Mononuclear cell (primary cell): ENCODE measurements at regions not wholly inside any gene's neighbourhood (a gene's known extent, or its start where the extent isn't known, plus 50 kb on each side); places are given as distances from the start of the nearest gene placed in this dataset.

ENCODE experiments used
- H3K27me3 ChIP-seq: 2 replicates; pipeline ENCODE4 v1.6.0; 2011; ENCODE audit warnings: low read length, control low read depth; ENCODE audit not compliant: insufficient read depth
- H3K4me1 ChIP-seq: 2 replicates; pipeline ENCODE4 v1.5.1; 2011; ENCODE audit warnings: mild to moderate bottlenecking, low read length, control low read depth; ENCODE audit not compliant: insufficient read depth
- H3K4me3 ChIP-seq: 2 replicates; pipeline ENCODE4 v1.5.1; 2011; ENCODE audit warnings: mild to moderate bottlenecking, low read length, moderate library complexity
- H3K9me3 ChIP-seq: 2 replicates; pipeline ENCODE4 v1.5.1; 2011; ENCODE audit warnings: low read depth, mild to moderate bottlenecking, control low read depth, low read length

DNA sequence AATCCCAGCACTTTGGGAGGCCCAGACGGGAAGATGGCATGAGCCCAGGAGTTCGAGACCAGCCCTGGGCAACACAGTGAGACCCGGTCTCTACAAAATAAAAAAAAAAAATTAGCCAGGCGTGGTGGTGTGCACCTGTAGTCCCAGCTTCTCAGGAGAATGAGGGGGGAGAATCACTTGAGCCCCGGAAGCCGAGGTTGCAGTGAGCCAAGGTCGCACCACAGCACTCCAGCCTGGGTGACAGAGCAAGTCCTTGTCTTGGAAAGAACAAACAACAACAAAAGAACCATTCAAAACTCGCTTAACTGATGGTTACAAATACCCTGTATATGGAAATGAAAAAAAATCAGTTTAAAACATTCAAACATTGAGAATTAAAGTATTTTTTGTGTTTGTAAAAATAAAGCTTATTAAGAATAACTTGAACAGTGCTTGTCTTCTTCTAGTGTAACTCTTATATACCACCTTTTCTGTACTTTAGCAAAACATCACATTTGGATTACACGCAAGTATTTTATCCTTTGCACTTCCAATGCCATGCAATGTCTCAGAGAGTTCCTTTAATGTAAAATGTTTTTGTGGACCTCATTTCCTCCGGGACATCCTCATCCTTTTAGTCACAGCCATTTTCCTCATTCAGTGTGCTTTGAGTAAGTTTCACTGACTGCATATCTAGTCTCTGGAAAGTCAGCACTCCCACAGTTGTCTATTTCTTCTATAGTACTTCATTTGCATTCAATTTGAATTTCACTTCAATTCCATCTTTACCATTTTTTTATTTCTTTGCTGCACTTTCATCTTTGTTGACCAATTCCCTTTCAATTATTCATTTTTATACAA lies 113.0 kb upstream of the GOLGA8J start:
- H3K27me3 ChIP-seq = peaks cover 54% of the 10 kb centered on the region
- H3K9me3 ChIP-seq = no peaks in the 10 kb centered on the region
- no peaks in the 10 kb centered on the region for H3K4me1 ChIP-seq
- H3K4me3 ChIP-seq = no peak overlapping the region

GRCh38 chr15:29968895-29969561 lies 113.7 kb upstream of the GOLGA8J start:
- Histone ChIP-seq H3K4me1 (no peaks in the 10 kb centered on the region), H3K4me3 (no peak overlapping the region), H3K9me3 (no peaks in the 10 kb centered on the region), H3K27me3 (peaks cover 58% of the 10 kb centered on the region)

DNA sequence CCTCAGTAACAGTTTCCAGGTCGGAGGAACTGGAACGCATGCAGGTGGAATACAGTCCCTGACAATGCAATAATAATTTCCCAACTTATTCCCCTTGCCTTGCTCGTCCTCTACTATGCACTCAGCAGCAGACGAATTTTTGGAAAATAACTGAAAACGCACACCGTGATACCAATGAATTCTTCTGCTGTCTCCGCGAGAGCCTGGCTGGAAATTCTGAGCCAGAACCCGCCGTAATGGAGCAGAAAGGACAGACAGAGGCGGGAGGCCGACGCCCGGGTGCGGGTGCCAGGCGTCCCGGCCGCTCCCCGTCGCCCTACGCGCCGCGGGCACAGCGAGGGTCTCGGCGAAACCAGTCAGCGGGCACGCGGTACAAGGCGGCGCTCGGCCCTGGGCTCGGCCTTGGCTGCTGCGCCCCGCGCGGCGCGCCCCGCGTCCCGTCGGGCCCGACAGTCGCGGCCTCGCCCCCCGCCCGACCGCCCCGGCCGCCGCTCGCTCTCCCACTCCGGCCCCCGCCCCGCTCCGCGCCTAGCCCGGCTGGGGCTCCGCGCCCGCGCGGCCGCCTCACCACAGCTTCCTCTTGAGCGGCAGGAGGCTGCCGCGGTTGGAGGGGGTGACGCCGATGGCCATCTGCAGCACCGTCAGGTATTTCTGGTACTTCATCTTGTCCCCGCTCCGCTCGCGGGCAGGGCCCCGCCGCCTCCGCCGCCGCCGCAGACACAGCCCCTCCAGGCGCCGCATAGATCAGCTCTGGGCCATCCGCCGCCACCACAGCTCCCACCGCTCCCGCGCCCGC lies 114.5 kb upstream of the GOLGA8J start:
- no peaks in the 10 kb centered on the region for H3K4me1 ChIP-seq
- no peaks in the 10 kb centered on the region for H3K9me3 ChIP-seq
- peaks cover 58% of the 10 kb centered on the region for H3K27me3 ChIP-seq
- H3K4me3 ChIP-seq = no peak overlapping the region

GRCh38 chr15:29962407-29962806 lies 120.3 kb upstream of the GOLGA8J start:
- H3K27me3 ChIP-seq = peaks cover 13% of the 10 kb centered on the region
- no peaks in the 10 kb centered on the region for H3K4me1 ChIP-seq
- no peak overlapping the region for H3K4me3 ChIP-seq
- H3K9me3 ChIP-seq = no peaks in the 10 kb centered on the region

GRCh38 chr15:29959384-29960137 lies 123.2 kb upstream of the GOLGA8J start:
- H3K4me1 ChIP-seq = no peaks in the 10 kb centered on the region
- H3K27me3 ChIP-seq = peaks cover 3% of the 10 kb centered on the region
- H3K4me3 ChIP-seq = no peak overlapping the region
- H3K9me3 ChIP-seq = no peaks in the 10 kb centered on the region

GRCh38 chr15:29952225-29952624 lies 130.0 kb upstream of the TJP1 start:
- Histone ChIP-seq H3K27me3 (no peaks in the 10 kb centered on the region), H3K4me1 (no peaks in the 10 kb centered on the region), H3K4me3 (no peak overlapping the region), H3K9me3 (no peaks in the 10 kb centered on the region)

DNA sequence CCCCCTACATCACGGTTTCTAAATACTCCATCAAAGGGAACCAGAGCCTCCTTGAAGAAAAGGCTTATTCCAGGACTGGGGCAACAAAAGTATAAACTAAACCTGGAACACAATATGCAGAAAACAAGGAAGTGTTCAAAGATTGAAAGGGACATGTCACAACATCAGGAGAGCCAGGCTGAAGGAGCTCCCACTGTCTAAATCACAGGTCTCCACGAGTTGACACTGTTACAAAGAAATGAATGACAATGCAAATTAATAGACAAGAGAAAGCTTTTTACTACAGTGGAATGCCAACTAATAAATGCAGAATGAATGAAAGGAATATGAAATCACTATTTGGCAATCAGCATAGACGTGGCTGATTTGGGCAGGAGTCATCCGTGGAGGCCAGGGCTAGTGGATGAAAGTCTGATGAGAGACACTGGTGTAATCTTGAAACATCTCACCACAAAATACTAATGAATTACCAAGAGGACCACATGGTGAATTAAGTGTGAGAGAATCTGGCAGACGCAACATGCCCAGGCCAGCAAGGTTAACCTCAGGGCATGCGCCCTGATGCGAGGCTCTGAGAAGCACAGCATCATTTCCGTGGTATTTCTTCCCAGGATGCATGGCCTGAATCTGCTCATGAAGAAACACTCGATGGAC lies 123.8 kb upstream of the TJP1 start:
- Histone ChIP-seq H3K4me1 (no peaks in the 10 kb centered on the region), H3K9me3 (no peaks in the 10 kb centered on the region), H3K27me3 (no peaks in the 10 kb centered on the region)

DNA sequence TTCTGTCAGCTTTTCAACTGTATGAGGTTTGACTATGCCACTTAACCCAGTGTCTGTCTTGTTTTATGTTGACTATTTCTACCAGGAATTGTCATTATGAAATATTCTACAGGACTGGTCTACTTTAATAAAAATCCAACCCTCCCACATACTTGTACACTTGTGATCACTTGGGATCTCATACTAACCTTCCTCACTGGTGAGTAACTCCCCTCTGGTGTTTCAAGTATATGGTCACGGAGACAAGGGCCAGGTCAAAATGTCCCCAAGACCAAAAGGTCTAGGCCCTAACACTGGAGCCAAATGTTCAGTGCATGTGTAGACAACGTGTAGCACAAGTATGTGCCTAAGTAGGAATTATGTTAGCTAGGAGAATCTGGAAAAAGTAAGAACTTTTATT lies 122.7 kb upstream of the TJP1 start:
- Histone ChIP-seq H3K9me3 (no peaks in the 10 kb centered on the region), H3K4me1 (no peaks in the 10 kb centered on the region), H3K4me3 (no peak overlapping the region), H3K27me3 (no peaks in the 10 kb centered on the region)

More for the DNA sequence above, 123.8 kb upstream of the TJP1 start:
- H3K4me3 ChIP-seq = no peak overlapping the region

DNA sequence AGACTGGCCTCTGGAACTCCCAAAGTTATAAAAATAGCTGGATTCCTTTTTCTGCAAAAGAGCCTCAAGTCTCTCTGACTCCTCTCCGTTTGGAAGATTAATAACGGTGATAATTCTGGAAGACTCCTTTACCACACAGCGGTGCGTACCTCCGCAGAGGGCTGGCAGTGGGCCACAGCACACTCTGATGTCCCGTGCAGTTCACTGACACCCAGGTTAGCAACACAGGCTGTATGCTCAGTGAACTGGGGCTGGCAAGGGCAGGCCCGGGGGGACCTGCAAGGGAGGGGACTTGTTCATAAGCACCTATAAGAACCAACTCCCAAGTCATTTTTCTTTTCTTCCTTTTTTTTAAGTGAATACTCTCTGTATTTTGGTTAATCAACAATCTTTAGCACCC lies 120.3 kb upstream of the TJP1 start:
- no peaks in the 10 kb centered on the region for H3K4me1 ChIP-seq
- no peaks in the 10 kb centered on the region for H3K9me3 ChIP-seq
- no peaks in the 10 kb centered on the region for H3K27me3 ChIP-seq
- H3K4me3 ChIP-seq = no peak overlapping the region

DNA sequence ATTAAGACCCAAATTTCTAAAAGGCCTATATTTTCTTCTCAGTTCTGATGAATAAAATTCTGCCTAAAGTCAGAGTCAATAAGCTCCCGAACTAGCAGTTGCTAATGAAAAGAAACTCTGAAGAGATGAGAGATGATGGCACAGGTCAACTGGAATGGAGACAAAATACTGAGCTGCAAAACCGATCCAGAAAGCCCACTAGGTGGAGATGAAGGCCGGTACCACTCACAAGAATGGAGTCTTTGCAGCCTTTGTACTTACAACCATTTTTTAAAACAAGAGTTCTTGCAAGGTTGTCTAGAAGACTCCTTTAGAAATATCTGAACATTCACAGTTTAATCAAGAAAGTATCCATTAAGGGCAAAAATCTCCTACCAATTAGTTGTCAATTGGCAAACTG lies 119.9 kb upstream of the TJP1 start:
- Histone ChIP-seq H3K4me1 (no peaks in the 10 kb centered on the region), H3K27me3 (no peaks in the 10 kb centered on the region), H3K4me3 (no peak overlapping the region), H3K9me3 (no peaks in the 10 kb centered on the region)

GRCh38 chr15:29939404-29939803 lies 117.1 kb upstream of the TJP1 start:
- no peaks in the 10 kb centered on the region for H3K27me3 ChIP-seq
- H3K4me3 ChIP-seq = no peak overlapping the region
- no peaks in the 10 kb centered on the region for H3K9me3 ChIP-seq
- H3K4me1 ChIP-seq = no peaks in the 10 kb centered on the region

GRCh38 chr15:29938361-29939335 lies 116.4 kb upstream of the TJP1 start:
- no peaks in the 10 kb centered on the region for H3K27me3 ChIP-seq
- no peaks in the 10 kb centered on the region for H3K9me3 ChIP-seq
- H3K4me1 ChIP-seq = no peaks in the 10 kb centered on the region
- no peak overlapping the region for H3K4me3 ChIP-seq

- H3K4me1 ChIP-seq = no peaks in the 10 kb centered on the region
- H3K9me3 ChIP-seq = no peaks in the 10 kb centered on the region
- H3K27me3 ChIP-seq = no peaks in the 10 kb centered on the region
- no peak overlapping the region for H3K4me3 ChIP-seq
Measured at GRCh38 chr15:29937956-29938355, 115.7 kb upstream of the TJP1 start.
